Natural killer cell (primary cell): ENCODE measurements at regions not wholly inside any gene's neighbourhood (a gene's known extent, or its start where the extent isn't known, plus 50 kb on each side); places are given as distances from the start of the nearest gene placed in this dataset.
A peak's percentile ranks its signal among the peaks of the same experiment; 100 is the strongest.

ENCODE experiments used
- ATAC-seq, 3 donors: fragments of 150-1000 bp in 2 of 3; fragments of 200-7000 bp in 1 of 3; cut with Tn5 transposase; 1 replicate in 1 of 3; 2 replicates in 2 of 3; pipeline ENCODE4 v1.10.0; 2021; ENCODE audit warnings: mild to moderate bottlenecking in 2 of 3, moderate library complexity in 2 of 3
- DNase-seq, 2 donors: peaks; one replicate each; pipeline versions ENCODE4 v3.0.0 to v3.0.0-alpha.2; 2013 to 2021; ENCODE audit warnings: mixed read lengths in 1 of 2
- H3K27ac ChIP-seq: one replicate; pipeline ENCODE4 v1.5.1; 2013; ENCODE audit warnings: mild to moderate bottlenecking, low read length
- H3K27me3 ChIP-seq: one replicate; pipeline ENCODE4 v1.6.1; 2013; ENCODE audit warnings: low read length; ENCODE audit not compliant: control insufficient read depth, insufficient read depth
- H3K36me3 ChIP-seq: one replicate; pipeline ENCODE4 v1.6.1; 2013; ENCODE audit warnings: low read length; ENCODE audit not compliant: control insufficient read depth, insufficient read depth
- H3K4me1 ChIP-seq: one replicate; pipeline ENCODE4 v1.6.1; 2013; ENCODE audit warnings: low read length; ENCODE audit not compliant: control insufficient read depth, insufficient read depth
- H3K4me3 ChIP-seq: one replicate; pipeline ENCODE4 v1.5.1; 2013; ENCODE audit warnings: low read length
- H3K9me3 ChIP-seq: one replicate; pipeline ENCODE4 v1.6.1; 2013; ENCODE audit warnings: low read length; ENCODE audit not compliant: control insufficient read depth, insufficient read depth
- H3K27ac Mint-ChIP-seq, 2 donors: one replicate each; pipeline ENCODE4 v1.8.0; 2022; ENCODE audit warnings: mild to moderate bottlenecking in 2 of 2, mixed read lengths in 2 of 2, moderate library complexity in 1 of 2
- H3K27me3 Mint-ChIP-seq, 2 donors: one replicate each; pipeline ENCODE4 v1.8.0; 2022; ENCODE audit warnings: low read depth in 2 of 2, mixed read lengths in 2 of 2
- H3K36me3 Mint-ChIP-seq: one replicate; pipeline ENCODE4 v1.8.0; 2022; ENCODE audit warnings: mixed read lengths
- H3K4me1 Mint-ChIP-seq, 2 donors: one replicate each; pipeline ENCODE4 v1.8.0; 2022; ENCODE audit warnings: mixed read lengths in 2 of 2
- H3K4me3 Mint-ChIP-seq: one replicate; pipeline ENCODE4 v1.8.0; 2022; ENCODE audit warnings: mild to moderate bottlenecking, moderate library complexity, mixed read lengths
- H3K9me3 Mint-ChIP-seq, 2 donors: one replicate each; pipeline ENCODE4 v1.8.0; 2022; ENCODE audit warnings: mixed read lengths in 2 of 2
- WGBS: methylation state at CpG from one replicate; pipeline ENCODE4 v1.1.7; 2013; ENCODE audit warnings: missing lambda C conversion rate; ENCODE audit not compliant: insufficient coverage; 5-methylcytosine and 5-hydroxymethylcytosine counted together
- intact Hi-C: fragments of 100-400 bp; cut with micrococcal nuclease; formaldehyde crosslinking; loops from one replicate; pipeline ENCODE4 v1.14.2; 2022
- TF ChIP-seq, protein P1 (sequence below): fragments of 200-600 bp; IDR thresholded peaks from one replicate; pipeline ENCODE4 v1.8.0; 2022; ENCODE audit warnings: antibody characterized with exemption

DNA sequence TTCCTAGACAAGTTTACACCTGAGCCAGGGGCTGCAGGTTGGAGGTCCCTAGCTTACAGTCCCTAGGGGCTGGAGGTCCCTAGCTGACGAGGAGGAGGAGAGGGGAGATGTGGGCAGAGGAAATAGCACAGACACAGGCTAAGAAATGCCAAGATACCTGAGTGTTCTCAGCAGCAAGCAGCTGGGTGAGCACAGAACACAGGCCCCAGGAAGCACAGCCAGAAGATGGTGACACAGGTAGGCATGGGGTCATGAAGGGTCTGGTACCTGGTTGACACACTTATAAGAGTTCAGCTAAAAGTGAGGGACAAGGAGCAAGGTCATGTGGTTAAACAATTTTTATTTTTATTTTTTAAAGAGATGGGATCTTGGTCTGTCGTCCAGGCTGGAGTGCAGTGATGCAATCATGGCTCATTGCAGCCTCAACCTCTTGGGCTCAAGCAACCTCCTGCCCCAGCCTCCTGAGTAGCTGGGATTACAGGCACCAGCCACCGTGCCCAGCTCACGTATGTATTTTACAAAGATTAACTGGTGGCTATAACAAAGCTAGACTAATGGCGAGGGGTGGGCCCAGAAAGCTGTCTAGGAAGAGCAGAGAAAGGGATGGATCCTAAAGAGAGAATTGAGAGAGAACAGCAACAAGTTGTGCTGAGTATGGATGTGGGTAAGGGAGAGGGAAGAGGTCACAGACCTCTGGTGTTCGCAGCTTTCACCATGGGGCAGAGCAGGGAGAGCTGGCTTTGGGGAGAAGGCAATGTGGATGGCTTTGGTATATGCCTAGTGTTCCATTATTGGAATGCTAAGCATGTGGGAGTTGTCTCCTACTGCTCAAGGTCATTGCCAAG is 140.3 kb upstream of the KLF14 start:
- Mint-ChIP-seq H3K4me3 (no peak overlapping the region), H3K4me1 (peaks cover 24 to 44% of the 10 kb centered on the region in 2 donors), H3K36me3 (peaks cover 10% of the 10 kb centered on the region), H3K27me3 (no peaks in the 10 kb centered on the region), H3K27ac (peak overlapping the region; percentile 29 to 34), H3K9me3 (no peaks in the 10 kb centered on the region)
- intact Hi-C loops = no loop called here
- TF ChIP-seq, protein P1, sequence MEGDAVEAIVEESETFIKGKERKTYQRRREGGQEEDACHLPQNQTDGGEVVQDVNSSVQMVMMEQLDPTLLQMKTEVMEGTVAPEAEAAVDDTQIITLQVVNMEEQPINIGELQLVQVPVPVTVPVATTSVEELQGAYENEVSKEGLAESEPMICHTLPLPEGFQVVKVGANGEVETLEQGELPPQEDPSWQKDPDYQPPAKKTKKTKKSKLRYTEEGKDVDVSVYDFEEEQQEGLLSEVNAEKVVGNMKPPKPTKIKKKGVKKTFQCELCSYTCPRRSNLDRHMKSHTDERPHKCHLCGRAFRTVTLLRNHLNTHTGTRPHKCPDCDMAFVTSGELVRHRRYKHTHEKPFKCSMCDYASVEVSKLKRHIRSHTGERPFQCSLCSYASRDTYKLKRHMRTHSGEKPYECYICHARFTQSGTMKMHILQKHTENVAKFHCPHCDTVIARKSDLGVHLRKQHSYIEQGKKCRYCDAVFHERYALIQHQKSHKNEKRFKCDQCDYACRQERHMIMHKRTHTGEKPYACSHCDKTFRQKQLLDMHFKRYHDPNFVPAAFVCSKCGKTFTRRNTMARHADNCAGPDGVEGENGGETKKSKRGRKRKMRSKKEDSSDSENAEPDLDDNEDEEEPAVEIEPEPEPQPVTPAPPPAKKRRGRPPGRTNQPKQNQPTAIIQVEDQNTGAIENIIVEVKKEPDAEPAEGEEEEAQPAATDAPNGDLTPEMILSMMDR = no peak
- no peaks in the 10 kb centered on the region for H3K9me3 ChIP-seq
- no peaks in the 10 kb centered on the region for H3K27me3 ChIP-seq
- 96% methylated on average over 6 of the region's 6 CpGs for WGBS
- H3K4me3 ChIP-seq = no peak overlapping the region
- no peak overlapping the region for H3K27ac ChIP-seq
- ATAC-seq (no peak), DNase-seq (no peak)
- peaks cover 24% of the 10 kb centered on the region for H3K36me3 ChIP-seq
- H3K4me1 ChIP-seq = no peaks in the 10 kb centered on the region

DNA sequence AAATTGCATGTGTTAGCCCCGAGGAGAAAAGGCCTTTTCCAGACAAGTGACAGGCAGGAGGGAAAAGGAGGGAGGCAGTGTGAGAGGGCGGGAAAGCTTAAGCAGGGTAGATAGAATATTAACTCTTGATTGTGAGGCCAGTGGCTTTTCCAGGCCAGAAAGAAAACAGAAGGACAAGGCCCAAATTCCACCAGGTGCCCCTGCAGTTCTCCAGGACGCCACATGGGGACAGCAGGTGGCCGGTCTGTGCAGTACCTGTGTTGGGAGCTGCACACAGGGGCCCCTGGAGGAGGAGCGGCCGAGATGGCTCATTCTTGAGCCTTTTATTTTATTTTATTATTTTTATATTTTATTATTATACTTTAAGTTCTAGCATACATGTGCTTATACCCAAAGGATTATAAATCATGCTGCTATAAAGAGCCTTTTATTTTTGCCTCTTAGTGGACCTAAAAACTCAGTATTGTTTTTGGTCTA is 141.3 kb upstream of the KLF14 start:
- Mint-ChIP-seq H3K4me1 (peaks cover 24 to 44% of the 10 kb centered on the region in 2 donors), H3K27me3 (no peaks in the 10 kb centered on the region), H3K27ac (peak overlapping the region in 1 of 2 donors; percentile 29), H3K36me3 (peaks cover 10% of the 10 kb centered on the region), H3K9me3 (no peaks in the 10 kb centered on the region), H3K4me3 (no peak overlapping the region)
- 82% methylated on average over 4 of the region's 6 CpGs for WGBS
- ATAC-seq (peak; percentile 60 to 84 (median 77)), DNase-seq (peak in 1 of 2 donors; percentile 70)
- Histone ChIP-seq H3K36me3 (peaks cover 25% of the 10 kb centered on the region), H3K4me3 (no peak overlapping the region), H3K4me1 (no peaks in the 10 kb centered on the region), H3K27ac (no peak overlapping the region), H3K9me3 (no peaks in the 10 kb centered on the region), H3K27me3 (no peaks in the 10 kb centered on the region)
- intact Hi-C loops = no loop called here
- TF ChIP-seq, protein P1 = peak; percentile 76

DNA sequence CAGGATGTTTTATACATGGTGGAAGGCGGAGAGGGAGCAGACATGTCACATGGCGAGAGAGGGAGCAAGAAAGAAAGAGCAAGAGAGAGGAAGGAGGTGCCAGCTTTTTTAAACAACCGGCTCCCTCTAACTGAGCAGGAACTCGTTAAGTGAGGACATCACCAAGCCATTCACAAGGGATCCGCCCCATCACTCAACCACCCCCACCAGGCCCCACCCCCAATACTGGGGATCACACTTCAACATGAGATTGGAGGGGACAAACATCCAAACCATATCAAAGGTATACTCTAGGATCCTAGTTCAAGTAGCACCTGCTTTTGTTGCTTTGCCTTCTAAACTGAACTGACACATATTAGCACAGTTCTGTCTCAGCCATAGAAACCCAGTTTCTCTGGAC is 141.9 kb upstream of the KLF14 start:
- peaks cover 29% of the 10 kb centered on the region for H3K36me3 ChIP-seq
- peaks cover 24 to 44% of the 10 kb centered on the region in 2 donors for H3K4me1 Mint-ChIP-seq
- intact Hi-C loops = no loop called here

More for the DNA sequence above, 141.9 kb upstream of the KLF14 start:
- H3K27me3 Mint-ChIP-seq = no peaks in the 10 kb centered on the region
- Histone ChIP-seq H3K4me1 (no peaks in the 10 kb centered on the region), H3K27me3 (no peaks in the 10 kb centered on the region), H3K4me3 (no peak overlapping the region), H3K27ac (no peak overlapping the region), H3K9me3 (no peaks in the 10 kb centered on the region)
- peaks cover 10% of the 10 kb centered on the region for H3K36me3 Mint-ChIP-seq
- DNase-seq (no peak), ATAC-seq (no peak)
- H3K9me3 Mint-ChIP-seq = no peaks in the 10 kb centered on the region
- TF ChIP-seq, protein P1 = no peak
- peak overlapping the region; percentile 7 for H3K4me3 Mint-ChIP-seq
- H3K27ac Mint-ChIP-seq = no peak overlapping the region
- 100% methylated on average over 3 of the region's 5 CpGs for WGBS
